Prostate gland (tissue), 2 donors: ENCODE measurements at regions not wholly inside any gene's neighbourhood (a gene's known extent, or its start where the extent isn't known, plus 50 kb on each side); places are given as distances from the start of the nearest gene placed in this dataset.

Experiments used
- CTCF ChIP-seq, 4 experiments: fragments of 200-600 bp in 2 of 4; fragments of 450-650 bp in 2 of 4; sonication (generic) in 2 of 4; IDR thresholded peaks; 1 replicate in 3 of 4; 2 replicates in 1 of 4; pipeline ENCODE4 v1.5.1; 2016 to 2019; ENCODE audit warnings: antibody characterized with exemption in 4 of 4, mild to moderate bottlenecking in 2 of 4, moderate library complexity in 2 of 4
- POLR2A ChIP-seq: fragments of 450-650 bp; IDR thresholded peaks from one replicate; pipeline ENCODE4 v1.6.1; 2016; ENCODE audit warnings: antibody characterized with exemption, mild to moderate bottlenecking
- POLR2AphosphoS5 ChIP-seq: sonication (generic); formaldehyde crosslinking; IDR thresholded peaks from one replicate; pipeline ENCODE4 v1.6.1; 2017; ENCODE audit warnings: antibody characterized with exemption

- TF ChIP-seq CTCF (IDR thresholded peaks at IDR 0.05) (no peak), POLR2AphosphoS5 (no peak), POLR2A (no peak)
These were observed 301.6 kb upstream of the PDE4D start for GRCh38 chr5:60195083-60195482.
